PC-3 (cell line): ENCODE measurements at regions not wholly inside any gene's neighbourhood (a gene's known extent, or its start where the extent isn't known, plus 50 kb on each side); places are given as distances from the start of the nearest gene placed in this dataset.

Experiments
- ATAC-seq: fragments of 200-7000 bp; cut with Tn5 transposase; 2 replicates; pipeline ENCODE4 v1.9.1; 2020; ENCODE audit warnings: mild to moderate bottlenecking, moderate library complexity
- BruUV-seq: library from RNA; stranded (reverse); fragments of 400-500 nt; replicated peaks from 2 replicates; lab custom pipeline; 2021; lab: Mats Ljungman, UMichigan
- CTCF ChIA-PET: fragments of 300-600 bp; sonication (Branson Sonifier 250); formaldehyde crosslinking; loops from one replicate; lab custom pipeline; 2022; ENCODE audit warnings: antibody characterized with exemption; lab: Charles Lee
- POLR2A ChIA-PET: fragments of 300-600 bp; sonication (Branson Sonifier 250); formaldehyde crosslinking; loops from one replicate; lab custom pipeline; 2022; ENCODE audit warnings: antibody characterized with exemption; ENCODE audit not compliant: unreplicated experiment; lab: Charles Lee
- DNase-seq: peaks from one replicate; pipeline ENCODE4 v3.0.0-alpha.2; 2015
- H2AFZ ChIP-seq: fragments of 300-600 bp; sonication (generic); 2 replicates; pipeline ENCODE4 v1.6.0; 2016; ENCODE audit warnings: antibody characterized with exemption, low read length
- H3F3A ChIP-seq: fragments of 300-600 bp; sonication (generic); one replicate; pipeline ENCODE4 v1.6.0; 2017; ENCODE audit warnings: antibody characterized with exemption, low read length, control low read depth, mild to moderate bottlenecking; ENCODE audit not compliant: unreplicated experiment
- H3K27ac ChIP-seq: fragments of 300-600 bp; sonication (generic); 2 replicates; pipeline ENCODE4 v1.5.1; 2016; ENCODE audit warnings: mild to moderate bottlenecking, low read length
- H3K27me3 ChIP-seq: fragments of 300-600 bp; sonication (generic); 2 replicates; pipeline ENCODE4 v1.6.1; 2016; ENCODE audit warnings: low read length, mixed read lengths
- H3K36me3 ChIP-seq: fragments of 300-600 bp; sonication (generic); 2 replicates; pipeline ENCODE4 v1.6.1; 2016; ENCODE audit warnings: low read depth, mixed run types, low read length, mixed read lengths
- H3K4me1 ChIP-seq: fragments of 300-600 bp; sonication (generic); 2 replicates; pipeline ENCODE4 v1.5.1; 2016; ENCODE audit warnings: low read length; ENCODE audit not compliant: insufficient read depth
- H3K4me2 ChIP-seq: fragments of 300-600 bp; sonication (generic); 2 replicates; pipeline ENCODE4 v1.6.0; 2016; ENCODE audit warnings: low read length
- H3K4me3 ChIP-seq: fragments of 300-600 bp; sonication (generic); 2 replicates; pipeline ENCODE4 v1.5.1; 2016; ENCODE audit warnings: mild to moderate bottlenecking, low read length, mixed read lengths
- H3K79me2 ChIP-seq: fragments of 300-600 bp; sonication (generic); 2 replicates; pipeline ENCODE4 v1.6.1; 2017; ENCODE audit warnings: low read length, mixed read lengths
- H3K9ac ChIP-seq: fragments of 300-600 bp; sonication (generic); 2 replicates; pipeline ENCODE4 v1.6.0; 2016; ENCODE audit warnings: mild to moderate bottlenecking, low read length
- H3K9me2 ChIP-seq: fragments of 300-600 bp; sonication (generic); replicated peaks from 2 replicates; pipeline ENCODE4 v1.6.1; 2016; ENCODE audit warnings: mixed run types, low read length, mixed read lengths
- H3K9me3 ChIP-seq: fragments of 300-600 bp; sonication (generic); 2 replicates; pipeline ENCODE4 v1.6.1; 2016; ENCODE audit warnings: low read length, mixed read lengths
- H4K20me1 ChIP-seq: fragments of 300-600 bp; sonication (generic); 2 replicates; pipeline ENCODE4 v1.6.1; 2016; ENCODE audit warnings: low read length, mixed read lengths
- EZH2 ChIP-seq: fragments of 300-600 bp; sonication (generic); IDR thresholded peaks from one replicate; pipeline ENCODE4 v1.6.1; 2017; ENCODE audit warnings: antibody characterized with exemption, mild to moderate bottlenecking, low read length; ENCODE audit not compliant: unreplicated experiment
- EZH2phosphoT487 ChIP-seq: fragments of 300-600 bp; sonication (generic); IDR thresholded peaks from 2 replicates; pipeline ENCODE4 v1.6.1; 2018; ENCODE audit warnings: mild to moderate bottlenecking, antibody characterized with exemption, low read length, borderline replicate concordance
- intact Hi-C: fragments of 100-400 bp; cut with micrococcal nuclease; formaldehyde crosslinking; loops from 2 replicates; pipeline ENCODE4 v1.9.0; 2023
- TF ChIP-seq, protein P1 (sequence below): fragments of 300-600 bp; sonication (generic); conservative IDR thresholded peaks from 2 replicates; pipeline ENCODE4 v1.5.1; 2017; ENCODE audit warnings: antibody characterized with exemption, low read depth, mild to moderate bottlenecking, low read length

DNA sequence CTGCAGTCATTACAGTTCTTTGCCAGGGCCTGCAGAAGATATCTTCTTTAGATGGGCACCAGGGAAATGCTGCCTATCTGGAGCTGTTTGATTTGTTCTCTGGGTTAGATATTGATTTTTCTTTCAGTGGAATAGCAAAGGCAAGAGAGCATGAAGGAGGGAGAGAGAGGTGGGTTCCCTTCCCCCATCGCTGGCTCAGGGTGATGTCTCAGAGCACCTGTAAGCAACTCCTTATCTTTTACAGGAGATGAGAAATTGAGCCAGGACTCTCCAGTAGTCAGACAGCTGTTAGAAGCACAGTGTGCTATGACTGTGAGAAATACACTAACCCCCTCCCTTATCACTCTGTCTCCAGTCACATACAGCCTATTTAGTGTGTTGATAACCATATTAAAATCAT, 89.3 kb upstream of the SLC24A5 start:
- no TSS peak for BruUV-seq
- H3K9me2 ChIP-seq: no peaks in the 10 kb centered on the region

DNA sequence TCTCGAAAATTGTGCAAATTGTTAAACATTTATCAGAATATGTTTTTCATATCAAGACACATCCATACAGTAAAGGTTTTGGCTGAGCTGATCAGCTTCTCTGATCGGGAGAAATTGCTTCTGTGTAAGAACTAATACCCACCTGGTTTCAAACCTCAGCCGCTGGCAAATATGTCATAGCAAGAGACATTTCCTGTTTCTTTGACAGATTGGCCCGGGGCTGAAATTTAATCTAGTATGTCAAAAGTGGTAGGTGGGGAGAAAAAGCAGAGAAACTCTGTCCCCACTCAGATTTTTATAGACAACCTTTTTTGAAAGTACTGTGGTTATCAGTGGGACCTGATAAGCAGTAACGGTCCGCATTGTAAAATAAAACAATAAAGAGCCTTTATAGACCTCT, 88.8 kb upstream of the SLC24A5 start:
- BruUV-seq: no TSS peak
- no peaks in the 10 kb centered on the region for H3K9me2 ChIP-seq
- no peaks in the 10 kb centered on the region for H4K20me1 ChIP-seq
- no peaks in the 10 kb centered on the region for H3F3A ChIP-seq
- no peak overlapping the region for H3K4me3 ChIP-seq
- H3K36me3 ChIP-seq: no peaks in the 10 kb centered on the region
- ChIA-PET POLR2A (no interaction called here), CTCF (no interaction called here)
- intact Hi-C loops: no loop called here
- DNase-seq (no peak), ATAC-seq (no peak)
- H3K9ac ChIP-seq: no peak overlapping the region
- no peak overlapping the region for H3K27ac ChIP-seq
- H3K9me3 ChIP-seq: no peaks in the 10 kb centered on the region
- no peak overlapping the region for H2AFZ ChIP-seq
- H3K27me3 ChIP-seq: 0 out of 2 replicates have a peak, but pooled peaks cover 4% of the 10 kb centered on the region
- no peaks in the 10 kb centered on the region for H3K4me1 ChIP-seq
- TF ChIP-seq, protein P1, sequence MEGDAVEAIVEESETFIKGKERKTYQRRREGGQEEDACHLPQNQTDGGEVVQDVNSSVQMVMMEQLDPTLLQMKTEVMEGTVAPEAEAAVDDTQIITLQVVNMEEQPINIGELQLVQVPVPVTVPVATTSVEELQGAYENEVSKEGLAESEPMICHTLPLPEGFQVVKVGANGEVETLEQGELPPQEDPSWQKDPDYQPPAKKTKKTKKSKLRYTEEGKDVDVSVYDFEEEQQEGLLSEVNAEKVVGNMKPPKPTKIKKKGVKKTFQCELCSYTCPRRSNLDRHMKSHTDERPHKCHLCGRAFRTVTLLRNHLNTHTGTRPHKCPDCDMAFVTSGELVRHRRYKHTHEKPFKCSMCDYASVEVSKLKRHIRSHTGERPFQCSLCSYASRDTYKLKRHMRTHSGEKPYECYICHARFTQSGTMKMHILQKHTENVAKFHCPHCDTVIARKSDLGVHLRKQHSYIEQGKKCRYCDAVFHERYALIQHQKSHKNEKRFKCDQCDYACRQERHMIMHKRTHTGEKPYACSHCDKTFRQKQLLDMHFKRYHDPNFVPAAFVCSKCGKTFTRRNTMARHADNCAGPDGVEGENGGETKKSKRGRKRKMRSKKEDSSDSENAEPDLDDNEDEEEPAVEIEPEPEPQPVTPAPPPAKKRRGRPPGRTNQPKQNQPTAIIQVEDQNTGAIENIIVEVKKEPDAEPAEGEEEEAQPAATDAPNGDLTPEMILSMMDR: no peak
- TF ChIP-seq EZH2phosphoT487 (no peak), EZH2 (no peak)
- H3K4me2 ChIP-seq: no peak overlapping the region
- no peaks in the 10 kb centered on the region for H3K79me2 ChIP-seq

More for the DNA sequence above, 89.3 kb upstream of the SLC24A5 start:
- no peak overlapping the region for H3K9ac ChIP-seq
- intact Hi-C loops: no loop called here
- no peaks in the 10 kb centered on the region for H4K20me1 ChIP-seq
- no peaks in the 10 kb centered on the region for H3K79me2 ChIP-seq
- 0 out of 2 replicates have a peak, but pooled peaks cover 4% of the 10 kb centered on the region for H3K27me3 ChIP-seq
- no peak overlapping the region for H3K4me2 ChIP-seq
- DNase-seq: no peak
- H3K27ac ChIP-seq: no peak overlapping the region
- H3K4me3 ChIP-seq: no peak overlapping the region
- no peaks in the 10 kb centered on the region for H3K36me3 ChIP-seq
- no peak for ATAC-seq
- TF ChIP-seq EZH2phosphoT487 (no peak), EZH2 (no peak)
- TF ChIP-seq, protein P1: no peak
- ChIA-PET POLR2A (no interaction called here), CTCF (no interaction called here)
- H3K9me3 ChIP-seq: no peaks in the 10 kb centered on the region
- H2AFZ ChIP-seq: no peak overlapping the region
- no peaks in the 10 kb centered on the region for H3K4me1 ChIP-seq
- no peaks in the 10 kb centered on the region for H3F3A ChIP-seq

DNA sequence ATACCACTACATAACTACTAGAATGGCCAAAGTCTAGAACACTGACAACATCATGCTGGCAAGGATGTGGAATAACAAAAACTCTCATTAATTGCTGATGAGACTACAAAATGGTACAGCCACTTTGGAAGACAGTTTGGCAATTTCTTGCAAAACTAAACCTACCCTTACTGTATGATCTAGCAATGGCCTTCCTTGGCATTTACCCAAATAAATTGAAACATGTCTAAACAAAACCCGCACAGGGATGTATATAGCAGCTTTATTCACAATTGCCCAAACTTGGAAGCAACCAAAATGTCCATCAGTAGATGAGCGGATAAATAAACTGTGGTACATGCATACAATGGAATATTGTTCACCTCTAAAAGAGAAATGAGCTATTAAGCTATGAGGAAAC, 87.9 kb upstream of the SLC24A5 start:
- Histone ChIP-seq H3K4me1 (no peaks in the 10 kb centered on the region), H4K20me1 (no peaks in the 10 kb centered on the region), H3K4me2 (no peak overlapping the region), H3F3A (no peaks in the 10 kb centered on the region), H3K9ac (no peak overlapping the region), H3K27ac (no peak overlapping the region), H3K4me3 (no peak overlapping the region), H3K27me3 (0 out of 2 replicates have a peak, but pooled peaks cover 4% of the 10 kb centered on the region), H2AFZ (no peak overlapping the region), H3K9me3 (no peaks in the 10 kb centered on the region), H3K9me2 (no peaks in the 10 kb centered on the region), H3K36me3 (no peaks in the 10 kb centered on the region), H3K79me2 (no peaks in the 10 kb centered on the region)
- intact Hi-C loops: no loop called here
- no TSS peak for BruUV-seq
- no peak for ATAC-seq
- TF ChIP-seq EZH2: no peak
- TF ChIP-seq, protein P1: no peak
- TF ChIP-seq EZH2phosphoT487: no peak
- ChIA-PET CTCF (no interaction called here), POLR2A (no interaction called here)
- DNase-seq: no peak
